Body of pancreas (tissue), 4 donors: ENCODE measurements at regions not wholly inside any gene's neighbourhood (a gene's known extent, or its start where the extent isn't known, plus 50 kb on each side); places are given as distances from the start of the nearest gene placed in this dataset.
A peak's percentile ranks its signal among the peaks of the same experiment; 100 is the strongest.

ENCODE experiments used
- ATAC-seq: fragments of 150-250 bp; one replicate; pipeline ENCODE4 v1.9.1; 2016
- DNase-seq, 4 donors: peaks; one replicate each; pipeline ENCODE4 v3.0.0-alpha.2; 2019
- H3K27ac ChIP-seq, 4 donors: fragments of 200-600 bp; sonication (generic); 1 replicate in 3 of 4; 2 replicates in 1 of 4; pipeline versions ENCODE4 v1.5.1 to v1.6.1; 2016 to 2019; ENCODE audit warnings: mild to moderate bottlenecking in 1 of 4, mixed read lengths in 1 of 4, moderate library complexity in 1 of 4
- H3K27me3 ChIP-seq, 2 donors: fragments of 200-600 bp; sonication (generic); one replicate each; pipeline ENCODE4 v1.6.0; 2016; ENCODE audit warnings: mild to moderate bottlenecking in 1 of 2
- H3K36me3 ChIP-seq, 2 donors: fragments of 200-600 bp; sonication (generic); replicated peaks in 1 of 2; 2 replicates each; pipeline ENCODE4 v1.5.1; 2016; ENCODE audit warnings: low read depth in 2 of 2; ENCODE audit not compliant: insufficient read depth in 1 of 2
- H3K4me1 ChIP-seq: fragments of 200-600 bp; sonication (generic); one replicate; pipeline ENCODE4 v1.6.0; 2016
- H3K4me3 ChIP-seq, 2 donors: fragments of 200-600 bp; sonication (generic); 1 replicate in 1 of 2; 2 replicates in 1 of 2; pipeline ENCODE4 v1.5.1; 2016 to 2019
- H3K9me3 ChIP-seq, 3 donors: fragments of 200-600 bp; sonication (generic); 1 replicate in 2 of 3; 2 replicates in 1 of 3; pipeline ENCODE4 v1.5.1; 2016
- CTCF ChIP-seq, 7 experiments: fragments of 450-650 bp in 4 of 7; fragments of 200-600 bp in 3 of 7; sonication (generic) in 3 of 7; IDR thresholded peaks; one replicate each; pipeline ENCODE4 v1.5.1; 2016 to 2019; ENCODE audit warnings: antibody characterized with exemption in 7 of 7
- POLR2A ChIP-seq, 3 donors: fragments of 450-650 bp; IDR thresholded peaks; one replicate each; pipeline ENCODE4 v1.6.1; 2016; ENCODE audit warnings: antibody characterized with exemption in 3 of 3, mild to moderate bottlenecking in 2 of 3
- WGBS, 2 donors: methylation state at CpG; one replicate each; pipeline ENCODE4 v1.1.5; 2017; 5-methylcytosine and 5-hydroxymethylcytosine counted together
- intact Hi-C: fragments of 100-400 bp; cut with DNase I; formaldehyde crosslinking; loops from one replicate; pipeline ENCODE4 v1.15.1; 2023

- H3K27ac ChIP-seq, result peak overlapping the region in 2 of 4 donors; percentile 12 to 56
- no peaks in the 10 kb centered on the region for H3K9me3 ChIP-seq
- TF ChIP-seq CTCF (IDR thresholded peaks at IDR 0.05), result no peak
- TF ChIP-seq POLR2A (IDR thresholded peaks at IDR 0.05), result no peak
- DNase-seq, result no peak
- no peak overlapping the region for H3K4me3 ChIP-seq
- 60 to 64% methylated on average over 7 of the region's 7 CpGs for WGBS, 2 donors
- no peaks in the 10 kb centered on the region for H3K4me1 ChIP-seq
- no peak for ATAC-seq
- H3K27me3 ChIP-seq, result no peaks in the 10 kb centered on the region
- no peaks in the 10 kb centered on the region for H3K36me3 ChIP-seq
- intact Hi-C loops, result no loop called here
Measured at GRCh38 chr9:86471171-86471815, 117.1 kb upstream of the TUT7 start.

- no peaks in the 10 kb centered on the region for H3K9me3 ChIP-seq
- 26 to 50% methylated on average over 1 of the region's 1 CpG for WGBS, 2 donors
- H3K4me3 ChIP-seq, result no peak overlapping the region
- no peaks in the 10 kb centered on the region for H3K27me3 ChIP-seq
- ATAC-seq (peak; percentile 56), DNase-seq (no peak)
- TF ChIP-seq CTCF (IDR thresholded peaks at IDR 0.05), result no peak
- TF ChIP-seq POLR2A (IDR thresholded peaks at IDR 0.05), result no peak
- peak overlapping the region in 3 of 4 donors; percentile 17 to 56 (median 45) for H3K27ac ChIP-seq
- H3K36me3 ChIP-seq, result no peaks in the 10 kb centered on the region
- H3K4me1 ChIP-seq, result no peaks in the 10 kb centered on the region
- intact Hi-C loops, result no loop called here
Measured at GRCh38 chr9:86470326-86470725, 116.1 kb upstream of the TUT7 start.

DNA sequence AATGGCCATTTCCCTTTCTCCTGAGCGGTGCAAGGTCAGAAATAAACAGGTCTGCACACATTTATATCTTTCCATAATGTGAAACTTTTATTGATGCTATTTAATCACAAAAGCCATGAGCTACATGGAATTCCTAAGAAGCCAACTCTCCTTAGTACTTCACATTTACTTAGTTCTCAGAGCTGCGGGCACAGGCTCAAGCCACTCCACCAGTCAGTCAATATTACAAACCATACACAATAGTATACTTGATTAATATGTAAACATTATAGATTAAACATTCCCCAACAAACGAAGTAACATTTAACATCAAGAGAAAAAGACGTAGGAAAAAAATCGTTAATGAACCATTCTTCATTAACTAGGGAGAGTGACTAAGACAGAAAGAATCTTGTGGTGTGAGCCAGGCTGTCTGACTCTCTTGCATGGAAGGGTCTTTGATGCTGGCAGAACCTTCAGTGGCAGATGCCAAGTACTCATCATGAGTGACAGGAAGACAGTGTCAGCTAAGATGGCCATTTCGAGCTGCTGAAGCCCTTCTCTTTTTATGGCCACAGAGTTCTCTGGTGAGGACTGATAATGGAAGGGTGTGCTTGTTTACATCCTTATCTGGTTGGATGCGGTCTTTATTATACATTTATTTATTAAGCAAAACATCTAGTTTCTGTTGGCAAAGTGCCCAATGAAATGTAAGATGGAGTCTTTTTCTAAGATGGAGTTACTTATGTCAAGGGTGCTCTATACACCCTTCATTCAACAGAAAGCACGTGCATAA lies 115.5 kb upstream of the TUT7 start:
- H3K27me3 ChIP-seq, result no peaks in the 10 kb centered on the region
- intact Hi-C loops, result no loop called here
- peak overlapping the region in 3 of 4 donors; percentile 17 to 56 (median 45) for H3K27ac ChIP-seq
- no peaks in the 10 kb centered on the region for H3K9me3 ChIP-seq
- no peaks in the 10 kb centered on the region for H3K36me3 ChIP-seq
- DNase-seq, result no peak
- 30 to 40% methylated on average over 8 of the region's 8 CpGs for WGBS, 2 donors
- ATAC-seq, result peak; percentile 60
- no peaks in the 10 kb centered on the region for H3K4me1 ChIP-seq
- TF ChIP-seq POLR2A (IDR thresholded peaks at IDR 0.05), result no peak
- TF ChIP-seq CTCF (IDR thresholded peaks at IDR 0.05), result no peak
- H3K4me3 ChIP-seq, result no peak overlapping the region

DNA sequence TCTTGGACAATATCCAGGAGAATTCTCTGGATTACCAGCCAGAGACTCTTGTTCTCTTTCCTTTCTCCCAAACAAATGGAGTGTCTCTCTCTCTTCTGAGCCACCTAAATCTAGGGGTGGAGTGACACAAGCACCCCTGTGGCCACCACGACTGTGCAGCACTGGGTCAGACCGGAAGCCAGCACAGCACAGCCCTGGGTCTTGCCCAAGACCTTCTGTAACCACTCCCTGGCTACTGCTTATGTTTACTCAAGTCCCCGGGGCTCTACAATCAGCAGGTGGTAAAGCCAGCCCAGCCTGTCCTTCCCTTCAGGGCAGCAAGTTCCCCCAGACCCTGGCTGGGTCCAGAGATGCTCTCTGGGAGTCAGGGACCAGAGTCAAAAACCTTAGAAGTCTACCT lies 110.0 kb upstream of the TUT7 start:
- peak in 3 of 4 donors; percentile 20 to 47 (median 23) for DNase-seq
- peak; percentile 33 for ATAC-seq
- Histone ChIP-seq H3K4me3 (no peak overlapping the region), H3K9me3 (no peaks in the 10 kb centered on the region), H3K27ac (peak overlapping the region in 1 of 4 donors; percentile 26), H3K4me1 (no peaks in the 10 kb centered on the region), H3K36me3 (no peaks in the 10 kb centered on the region), H3K27me3 (no peaks in the 10 kb centered on the region)
- intact Hi-C loops, result no loop called here
- 20 to 25% methylated on average over 2 to 3 of the region's 3 CpGs for whole genome bisulfite sequencing, 2 donors
- no peak for TF ChIP-seq POLR2A (IDR thresholded peaks at IDR 0.05)
- TF ChIP-seq CTCF (IDR thresholded peaks at IDR 0.05), result no peak
